H4 (cell line): ENCODE measurements at regions not wholly inside any gene's neighbourhood (a gene's known extent, or its start where the extent isn't known, plus 50 kb on each side); places are given as distances from the start of the nearest gene placed in this dataset.

Source experiments
- DNase-seq: peaks from one replicate; pipeline ENCODE4 v3.0.0-alpha.2; 2015; ENCODE audit warnings: low spot score

- no peak for DNase-seq
Measured at GRCh38 chr5:175035882-175036533, 311.6 kb downstream of the MSX2 start.

- DNase-seq = no peak
Measured at GRCh38 chr5:175034924-175035323, 310.5 kb downstream of the MSX2 start.

- no peak for DNase-seq
Measured at GRCh38 chr5:175032741-175033151, 308.4 kb downstream of the MSX2 start.

GRCh38 chr5:175032013-175032412 is 307.6 kb downstream of the MSX2 start:
- DNase-seq = no peak

GRCh38 chr5:175027390-175027789 is 303.0 kb downstream of the MSX2 start:
- DNase-seq = no peak

- DNase-seq = no peak
Measured at GRCh38 chr5:175025077-175025476, 300.7 kb downstream of the MSX2 start.

- DNase-seq = no peak
Measured at GRCh38 chr5:175021841-175022625, 297.7 kb downstream of the MSX2 start.

GRCh38 chr5:175021321-175021720 is 296.9 kb downstream of the MSX2 start:
- DNase-seq = no peak

GRCh38 chr5:175015028-175015685 is 290.8 kb downstream of the MSX2 start:
- no peak for DNase-seq

- DNase-seq = no peak
Measured at GRCh38 chr5:175013251-175013650, 288.9 kb downstream of the MSX2 start.

- no peak for DNase-seq
Measured at GRCh38 chr5:175012267-175012666, 287.9 kb downstream of the MSX2 start.

- no peak for DNase-seq
Measured at GRCh38 chr5:175003531-175003930, 279.1 kb downstream of the MSX2 start.

- no peak for DNase-seq
Measured at GRCh38 chr5:175001876-175002645, 277.7 kb downstream of the MSX2 start.

- no peak for DNase-seq
Measured at GRCh38 chr5:175001311-175001710, 276.9 kb downstream of the MSX2 start.

- no peak for DNase-seq
Measured at GRCh38 chr5:174999581-174999980, 275.2 kb downstream of the MSX2 start.

GRCh38 chr5:174998131-174998730 is 273.8 kb downstream of the MSX2 start:
- no peak for DNase-seq

- no peak for DNase-seq
Measured at GRCh38 chr5:174997688-174998087, 273.3 kb downstream of the MSX2 start.

- DNase-seq = no peak
Measured at GRCh38 chr5:174996941-174997340, 272.6 kb downstream of the MSX2 start.

- no peak for DNase-seq
Measured at GRCh38 chr5:174995827-174996226, 271.4 kb downstream of the MSX2 start.

- DNase-seq = no peak
Measured at GRCh38 chr5:174991847-174992246, 267.5 kb downstream of the MSX2 start.

GRCh38 chr5:174990909-174991308 is 266.5 kb downstream of the MSX2 start:
- DNase-seq = no peak
